22Rv1 (cell line): ENCODE measurements at regions not wholly inside any gene's neighbourhood (a gene's known extent, or its start where the extent isn't known, plus 50 kb on each side); places are given as distances from the start of the nearest gene placed in this dataset.

ENCODE experiments used
- ZFX ChIP-seq: fragments of 450-650 bp; IDR thresholded peaks from 2 replicates; pipeline ENCODE4 v1.6.1; 2017; ENCODE audit warnings: antibody characterized with exemption, borderline replicate concordance
- TF ChIP-seq, protein P1 (sequence below): fragments of 450-650 bp; IDR thresholded peaks from 2 replicates; pipeline ENCODE4 v1.5.1; 2017; ENCODE audit warnings: mild to moderate bottlenecking

DNA sequence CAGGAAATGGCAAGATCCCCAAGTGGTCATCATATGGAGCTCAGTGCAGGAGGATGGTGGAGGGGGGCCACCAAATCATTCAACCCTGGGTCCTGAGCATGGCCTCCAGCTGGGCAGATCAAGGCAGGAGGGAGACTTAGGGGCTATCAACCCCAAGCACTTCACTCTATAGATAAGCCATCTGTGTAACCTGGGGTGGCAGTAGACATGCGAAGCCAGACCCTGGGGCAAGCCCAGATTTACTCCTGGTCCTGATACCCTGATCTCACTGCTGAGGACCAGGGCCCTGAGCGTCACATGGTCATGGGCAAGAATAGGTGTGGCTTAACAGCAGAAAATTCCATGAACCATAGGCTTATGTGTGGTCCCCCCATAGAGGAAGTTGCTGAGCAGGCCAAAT is 173.0 kb upstream of the ADCY1 start:
- TF ChIP-seq, protein P1, sequence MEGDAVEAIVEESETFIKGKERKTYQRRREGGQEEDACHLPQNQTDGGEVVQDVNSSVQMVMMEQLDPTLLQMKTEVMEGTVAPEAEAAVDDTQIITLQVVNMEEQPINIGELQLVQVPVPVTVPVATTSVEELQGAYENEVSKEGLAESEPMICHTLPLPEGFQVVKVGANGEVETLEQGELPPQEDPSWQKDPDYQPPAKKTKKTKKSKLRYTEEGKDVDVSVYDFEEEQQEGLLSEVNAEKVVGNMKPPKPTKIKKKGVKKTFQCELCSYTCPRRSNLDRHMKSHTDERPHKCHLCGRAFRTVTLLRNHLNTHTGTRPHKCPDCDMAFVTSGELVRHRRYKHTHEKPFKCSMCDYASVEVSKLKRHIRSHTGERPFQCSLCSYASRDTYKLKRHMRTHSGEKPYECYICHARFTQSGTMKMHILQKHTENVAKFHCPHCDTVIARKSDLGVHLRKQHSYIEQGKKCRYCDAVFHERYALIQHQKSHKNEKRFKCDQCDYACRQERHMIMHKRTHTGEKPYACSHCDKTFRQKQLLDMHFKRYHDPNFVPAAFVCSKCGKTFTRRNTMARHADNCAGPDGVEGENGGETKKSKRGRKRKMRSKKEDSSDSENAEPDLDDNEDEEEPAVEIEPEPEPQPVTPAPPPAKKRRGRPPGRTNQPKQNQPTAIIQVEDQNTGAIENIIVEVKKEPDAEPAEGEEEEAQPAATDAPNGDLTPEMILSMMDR = no peak
- TF ChIP-seq ZFX = no peak
